GM11168 (cell line): ENCODE measurements at regions not wholly inside any gene's neighbourhood (a gene's known extent, or its start where the extent isn't known, plus 50 kb on each side); places are given as distances from the start of the nearest gene placed in this dataset.
"Not testable (repeated sequence)": the region's sequence is repeated elsewhere in the genome, so short reads cannot be mapped to it uniquely, and the experiment has no call there.

Experiments used
- in situ Hi-C: fragments of 300-500 bp; cut with MboI; formaldehyde crosslinking; loops from one replicate; pipeline ENCODE4 v1.12.0; 2022; ENCODE audit warnings: low sequenced_read_pairs; ENCODE audit not compliant: unreplicated experiment

- in situ Hi-C loops = no loop called here
Measured at GRCh38 chr4:106604319-106605051, 235.9 kb upstream of the GIMD1 start.

GRCh38 chr4:106603471-106603870 lies 234.9 kb upstream of the GIMD1 start:
- in situ Hi-C loops = no loop called here

GRCh38 chr4:106602711-106603110 lies 234.1 kb upstream of the GIMD1 start:
- in situ Hi-C loops = no loop called here

- in situ Hi-C loops = no loop called here
Measured at GRCh38 chr4:106601519-106601918, 232.9 kb upstream of the GIMD1 start.

GRCh38 chr4:106595906-106596305 lies 227.3 kb upstream of the GIMD1 start:
- in situ Hi-C loops = no loop called here

- in situ Hi-C loops = no loop called here
Measured at GRCh38 chr4:106594291-106594952, 225.8 kb upstream of the GIMD1 start.

- in situ Hi-C loops = no loop called here
Measured at GRCh38 chr4:106588891-106589290, 220.3 kb upstream of the GIMD1 start.

GRCh38 chr4:106587558-106587957 lies 219.0 kb upstream of the GIMD1 start:
- in situ Hi-C loops = no loop called here

GRCh38 chr4:106585915-106586349 lies 217.4 kb upstream of the GIMD1 start:
- in situ Hi-C loops = no loop called here

- in situ Hi-C loops = no loop called here
Measured at GRCh38 chr4:106584337-106584989, 215.9 kb upstream of the GIMD1 start.

GRCh38 chr4:106583567-106583966 lies 215.0 kb upstream of the GIMD1 start:
- in situ Hi-C loops = no loop called here

- in situ Hi-C loops = no loop called here
Measured at GRCh38 chr4:106583108-106583507, 214.5 kb upstream of the GIMD1 start.

- in situ Hi-C loops = no loop called here
Measured at GRCh38 chr4:106582103-106582502, 213.5 kb upstream of the GIMD1 start.

- in situ Hi-C loops = no loop called here
Measured at GRCh38 chr4:106579236-106579635, 210.7 kb upstream of the GIMD1 start.

- in situ Hi-C loops = no loop called here
Measured at GRCh38 chr4:106569146-106570031, 200.8 kb upstream of the GIMD1 start.

- in situ Hi-C loops = no loop called here
Measured at GRCh38 chr4:106565727-106566126, 197.1 kb upstream of the GIMD1 start.

- in situ Hi-C loops = not testable (repeated sequence)
Measured at GRCh38 chr4:106563637-106564036, 195.1 kb upstream of the GIMD1 start.

- in situ Hi-C loops = no loop called here
Measured at GRCh38 chr4:106551724-106552123, 183.1 kb upstream of the GIMD1 start.

- in situ Hi-C loops = no loop called here
Measured at GRCh38 chr4:106548446-106549044, 180.0 kb upstream of the GIMD1 start.

- in situ Hi-C loops = no loop called here
Measured at GRCh38 chr4:106546370-106546769, 177.8 kb upstream of the GIMD1 start.
